ENCODE measurements at regions not wholly inside any gene's neighbourhood (a gene's known extent, or its start where the extent isn't known, plus 50 kb on each side); places are given as distances from the start of the nearest gene placed in this dataset.

GRCh38 chr2:203812294-203813221 lies 55.0 kb upstream of the CTLA4 start:
- CTCF ChIA-PET: interaction anchor here (0.6 kb wide), 1 partner anchor 1523 kb away, joined by 3 read pairs; no protein-coding TSS in a partner anchor
- no peak overlapping the region for H3K9ac ChIP-seq (ENCODE audit: low read length)
- peaks cover 70% of the 10 kb centered on the region for H3K27me3 Mint-ChIP-seq
- no peaks in the 10 kb centered on the region for H3K36me3 ChIP-seq (replicated peaks in 1 of 2; ENCODE audit: control extremely low read depth in 1 of 2, control insufficient read depth in 1 of 2, extremely low read depth in 1 of 2, insufficient read depth in 2 of 2, low read length in 1 of 2)
- peaks cover 0 to 42% (median 33%) of the 10 kb centered on the region in 4 experiments for H3K27me3 ChIP-seq (replicated peaks in 1 of 4; ENCODE audit: control extremely low read depth in 1 of 4, control insufficient read depth in 3 of 4, insufficient read depth in 4 of 4, low read length in 3 of 4)
- no peak overlapping the region for H3K4me3 Mint-ChIP-seq
- ATAC-seq (ENCODE audit: low read depth) (no peak), DNase-seq (no peak)
- H3K27ac Mint-ChIP-seq: no peak overlapping the region
- POLR2A ChIA-PET: no interaction called here
- no peak overlapping the region for H3K27ac ChIP-seq (ENCODE audit: low read length in 2 of 2)
- no peaks in the 10 kb centered on the region for H3K9me3 Mint-ChIP-seq (ENCODE audit: insufficient read depth)
- no peak for TF ChIP-seq CTCF (IDR thresholded peaks at IDR 0.05)
- TF ChIP-seq EZH2 (IDR thresholded peaks at IDR 0.05; ENCODE audit: borderline replicate concordance, insufficient read depth, low read depth, low read length, poor library complexity, severe bottlenecking): no peak
- H4K20me1 ChIP-seq (ENCODE audit: control insufficient read depth, insufficient read depth, low read length, poor library complexity, severe bottlenecking): no peaks in the 10 kb centered on the region
- intact Hi-C loops (cut with micrococcal nuclease): loop anchor here (10.0 kb wide), 1 partner anchor 1238 kb away; no protein-coding TSS in a partner anchor
- H3K79me2 ChIP-seq (ENCODE audit: control insufficient read depth, insufficient read depth, low read length): no peaks in the 10 kb centered on the region
- WGBS (ENCODE audit: insufficient coverage): 91% methylated on average over 8 of the region's 11 CpGs
- H3K4me3 ChIP-seq (ENCODE audit: control extremely low read depth in 1 of 5, extremely low read depth in 1 of 5, insufficient read depth in 1 of 5, low read depth in 2 of 5, low read length in 4 of 5): no peak overlapping the region
- no peak overlapping the region for H3K4me2 ChIP-seq (replicated peaks; ENCODE audit: low read depth, low read length, poor library complexity, severe bottlenecking)
- peaks cover 0 to 4% of the 10 kb centered on the region in 2 donors for H3K4me1 ChIP-seq (ENCODE audit: control insufficient read depth in 2 of 2, insufficient read depth in 2 of 2, low read length in 2 of 2)
- H3K4me1 Mint-ChIP-seq: peaks cover 4% of the 10 kb centered on the region
- no peaks in the 10 kb centered on the region for H3K9me3 ChIP-seq (ENCODE audit: control extremely low read depth in 1 of 3, control insufficient read depth in 2 of 3, insufficient read depth in 1 of 3, low read length in 2 of 3)
- H2AFZ ChIP-seq (ENCODE audit: insufficient read depth, low read depth, low read length, poor library complexity, severe bottlenecking): no peak overlapping the region

- Histone ChIP-seq H3K27me3 (replicated peaks in 1 of 4; ENCODE audit: control extremely low read depth in 1 of 4, control insufficient read depth in 3 of 4, insufficient read depth in 4 of 4, low read length in 3 of 4) (peaks cover 0 to 49% (median 41%) of the 10 kb centered on the region in 4 experiments), H3K9ac (ENCODE audit: low read length) (no peak overlapping the region), H3K36me3 (replicated peaks in 1 of 2; ENCODE audit: control extremely low read depth in 1 of 2, control insufficient read depth in 1 of 2, extremely low read depth in 1 of 2, insufficient read depth in 2 of 2, low read length in 1 of 2) (no peaks in the 10 kb centered on the region), H3K4me2 (replicated peaks; ENCODE audit: low read depth, low read length, poor library complexity, severe bottlenecking) (no peak overlapping the region), H4K20me1 (ENCODE audit: control insufficient read depth, insufficient read depth, low read length, poor library complexity, severe bottlenecking) (no peaks in the 10 kb centered on the region), H2AFZ (ENCODE audit: insufficient read depth, low read depth, low read length, poor library complexity, severe bottlenecking) (no peak overlapping the region), H3K4me1 (ENCODE audit: control insufficient read depth in 2 of 2, insufficient read depth in 2 of 2, low read length in 2 of 2) (peaks cover 0 to 4% of the 10 kb centered on the region in 2 donors), H3K9me3 (ENCODE audit: control extremely low read depth in 1 of 3, control insufficient read depth in 2 of 3, insufficient read depth in 1 of 3, low read length in 2 of 3) (no peaks in the 10 kb centered on the region), H3K4me3 (ENCODE audit: control extremely low read depth in 1 of 5, extremely low read depth in 1 of 5, insufficient read depth in 1 of 5, low read depth in 2 of 5, low read length in 4 of 5) (no peak overlapping the region), H3K79me2 (ENCODE audit: control insufficient read depth, insufficient read depth, low read length) (no peaks in the 10 kb centered on the region), H3K27ac (ENCODE audit: low read length in 2 of 2) (no peak overlapping the region)
- no CpG with 5 or more reads among the region's 1 CpG for WGBS (ENCODE audit: insufficient coverage)
- DNase-seq (no peak), ATAC-seq (ENCODE audit: low read depth) (no peak)
- Mint-ChIP-seq H3K9me3 (ENCODE audit: insufficient read depth) (no peaks in the 10 kb centered on the region), H3K27me3 (peaks cover 70% of the 10 kb centered on the region), H3K27ac (no peak overlapping the region), H3K4me1 (peaks cover 4% of the 10 kb centered on the region), H3K4me3 (no peak overlapping the region)
- ChIA-PET POLR2A (no interaction called here), CTCF (no interaction called here)
- no peak for TF ChIP-seq CTCF (IDR thresholded peaks at IDR 0.05)
- no peak for TF ChIP-seq EZH2 (IDR thresholded peaks at IDR 0.05; ENCODE audit: borderline replicate concordance, insufficient read depth, low read depth, low read length, poor library complexity, severe bottlenecking)
- intact Hi-C loops (cut with micrococcal nuclease): loop anchor here (10.0 kb wide), 1 partner anchor 1239 kb away; no protein-coding TSS in a partner anchor
Measured at GRCh38 chr2:203813684-203814083, 53.9 kb upstream of the CTLA4 start.
